SH-SY5Y (cell line): ENCODE measurements at regions not wholly inside any gene's neighbourhood (a gene's known extent, or its start where the extent isn't known, plus 50 kb on each side); places are given as distances from the start of the nearest gene placed in this dataset.

Source experiments
- GATA2 ChIP-seq: IDR thresholded peaks from 2 replicates; pipeline ENCODE4 v1.6.1; 2011; ENCODE audit warnings: mild to moderate bottlenecking, low read depth, low read length
- GATA3 ChIP-seq: IDR thresholded peaks from 2 replicates; pipeline ENCODE4 v1.6.1; 2011; ENCODE audit warnings: low read depth, mild to moderate bottlenecking, low read length, moderate library complexity

DNA sequence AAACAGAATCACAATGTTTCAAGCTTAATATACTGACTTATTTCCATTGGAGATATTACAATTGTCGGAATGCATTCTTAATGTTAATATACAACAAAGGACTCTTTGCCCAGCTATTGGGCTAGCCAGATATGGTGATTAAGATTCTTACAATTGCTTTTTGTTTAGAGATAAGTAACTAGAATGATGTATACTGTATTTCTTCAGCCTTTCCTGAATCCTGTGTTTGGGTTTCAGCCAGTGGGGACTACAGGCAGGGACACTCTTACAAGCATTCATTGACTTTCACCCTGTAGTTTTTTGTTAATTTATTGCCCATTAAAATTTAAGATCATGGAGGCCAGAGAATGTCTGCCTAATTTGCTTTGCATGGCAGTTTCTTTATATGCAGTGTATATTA is 254.1 kb upstream of the TMEFF2 start:
- no peak for TF ChIP-seq GATA2
- TF ChIP-seq GATA3, result no peak
